Panc1 (cell line): ENCODE measurements at regions not wholly inside any gene's neighbourhood (a gene's known extent, or its start where the extent isn't known, plus 50 kb on each side); places are given as distances from the start of the nearest gene placed in this dataset.

ENCODE experiments used
- ATAC-seq: fragments of 200-7000 bp; cut with Tn5 transposase; 2 replicates; pipeline ENCODE4 v1.9.1; 2020; ENCODE audit warnings: mild to moderate bottlenecking, moderate library complexity
- BruUV-seq: library from RNA; stranded (reverse); fragments of 400-500 nt; replicated peaks from 2 replicates; lab custom pipeline; 2021; lab: Mats Ljungman, UMichigan
- CTCF ChIA-PET: fragments of 300-600 bp; sonication (Branson Sonifier 250); formaldehyde crosslinking; loops from one replicate; lab custom pipeline; 2022; ENCODE audit warnings: antibody characterized with exemption; lab: Charles Lee
- POLR2A ChIA-PET: fragments of 300-600 bp; sonication (Branson Sonifier 250); formaldehyde crosslinking; loops from one replicate; lab custom pipeline; 2022; ENCODE audit warnings: antibody characterized with exemption; lab: Charles Lee
- DNase-seq: peaks from one replicate; pipeline ENCODE4 v3.0.0-alpha.2; 2010; ENCODE audit warnings: low read depth, low spot score
- H3K27ac ChIP-seq: 2 replicates; pipeline ENCODE4 v1.5.1; 2011; ENCODE audit warnings: mild to moderate bottlenecking, low read length, inconsistent platforms
- H3K27me3 ChIP-seq: fragments of 200-500 bp; sonication (Bioruptor generic); 2 replicates; pipeline ENCODE4 v1.6.0; 2014; ENCODE audit warnings: low read length, inconsistent platforms; ENCODE audit not compliant: control insufficient read depth, insufficient read depth
- H3K36me3 ChIP-seq: fragments of 200-500 bp; sonication (Bioruptor generic); 2 replicates; pipeline ENCODE4 v1.5.1; 2014; ENCODE audit warnings: inconsistent platforms, mild to moderate bottlenecking, low read length, moderate library complexity; ENCODE audit not compliant: control insufficient read depth, insufficient read depth
- H3K4me1 ChIP-seq: 2 replicates; pipeline ENCODE4 v1.5.1; 2011; ENCODE audit warnings: inconsistent platforms, mild to moderate bottlenecking, low read length, moderate library complexity; ENCODE audit not compliant: control insufficient read depth, insufficient read depth
- H3K4me3 ChIP-seq, 2 experiments: 2 replicates each; pipeline ENCODE4 v1.5.1; 2011 to 2012; ENCODE audit warnings: low read depth in 2 of 2, low read length in 2 of 2, mild to moderate bottlenecking in 2 of 2, inconsistent platforms in 1 of 2, moderate library complexity in 1 of 2
- H3K9me3 ChIP-seq: fragments of 200-500 bp; sonication (Bioruptor generic); 2 replicates; pipeline ENCODE4 v1.5.1; 2014; ENCODE audit warnings: low read depth, mild to moderate bottlenecking, inconsistent platforms, low read length, moderate library complexity; ENCODE audit not compliant: control insufficient read depth, insufficient read depth
- POLR2AphosphoS5 ChIP-seq: IDR thresholded peaks from 2 replicates; pipeline ENCODE4 v1.6.1; 2012; ENCODE audit warnings: mild to moderate bottlenecking, low read depth, low read length, moderate library complexity
- SIN3A ChIP-seq: IDR thresholded peaks from 2 replicates; pipeline ENCODE4 v1.6.1; 2012; ENCODE audit warnings: low read depth, mild to moderate bottlenecking, low read length, moderate library complexity, borderline replicate concordance; ENCODE audit not compliant: insufficient read depth
- TCF7L2 ChIP-seq: IDR thresholded peaks from 2 replicates; pipeline ENCODE4 v1.6.1; 2011; ENCODE audit warnings: mild to moderate bottlenecking, low read depth, low read length, inconsistent platforms
- in situ Hi-C: cut with HindIII; loops from 2 replicates; pipeline ENCODE4 v1.10.0; 2016; ENCODE audit warnings: low sequenced_read_pairs, low pct_unique_long_range_greater_than_20kb
- intact Hi-C: fragments of 100-400 bp; cut with micrococcal nuclease; formaldehyde crosslinking; loops from one replicate; pipeline ENCODE4 v1.10.0; 2022; ENCODE audit not compliant: unreplicated experiment
- TF ChIP-seq, protein P1 (sequence below): fragments of 450-650 bp; IDR thresholded peaks from 2 replicates; pipeline ENCODE4 v1.5.1; 2017; ENCODE audit warnings: mild to moderate bottlenecking
- TF ChIP-seq, protein P2 (sequence below), 2 experiments: IDR thresholded peaks; 2 replicates each; pipeline ENCODE4 v1.6.1; 2011 to 2012; ENCODE audit warnings: low read depth in 2 of 2, control low read depth in 1 of 2, low read length in 1 of 2, mild to moderate bottlenecking in 1 of 2, moderate library complexity in 1 of 2; ENCODE audit not compliant: insufficient read depth in 1 of 2

DNA sequence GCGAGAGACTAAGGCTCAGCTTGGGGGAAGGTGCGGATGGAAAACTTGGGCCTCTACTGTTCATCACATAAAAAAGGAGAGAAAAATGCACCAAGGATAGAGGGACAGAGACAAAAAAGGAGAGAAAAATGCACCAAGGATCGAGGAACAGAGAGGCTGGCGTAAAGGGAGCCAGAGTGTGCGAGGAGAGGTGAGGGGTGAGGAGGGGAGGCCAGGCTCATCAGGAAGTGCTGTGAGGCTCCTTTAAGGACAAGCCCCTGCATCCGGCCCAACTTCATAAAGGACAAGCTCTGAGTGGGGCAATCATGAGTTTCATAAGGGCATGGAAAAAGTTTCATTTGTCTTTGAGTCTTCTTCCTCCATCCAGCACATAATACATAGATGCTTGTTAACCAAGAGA, 117.2 kb upstream of the NXT1 start:
- H3K27ac ChIP-seq, result no peak overlapping the region
- DNase-seq (no peak), ATAC-seq (no peak)
- H3K4me1 ChIP-seq, result no peaks in the 10 kb centered on the region
- no peaks in the 10 kb centered on the region for H3K36me3 ChIP-seq
- in situ Hi-C loops, result no loop called here
- BruUV-seq, result no TSS peak
- no peak overlapping the region for H3K4me3 ChIP-seq
- H3K9me3 ChIP-seq, result no peaks in the 10 kb centered on the region
- ChIA-PET POLR2A (interaction anchor here (0.6 kb wide), 1 partner anchor 576 kb away, joined by 3 read pairs; no protein-coding TSS in a partner anchor), CTCF (no interaction called here)
- intact Hi-C loops, result no loop called here
- H3K27me3 ChIP-seq, result no peaks in the 10 kb centered on the region
- no peak for TF ChIP-seq POLR2AphosphoS5
- TF ChIP-seq TCF7L2, result no peak
- TF ChIP-seq, protein P1, sequence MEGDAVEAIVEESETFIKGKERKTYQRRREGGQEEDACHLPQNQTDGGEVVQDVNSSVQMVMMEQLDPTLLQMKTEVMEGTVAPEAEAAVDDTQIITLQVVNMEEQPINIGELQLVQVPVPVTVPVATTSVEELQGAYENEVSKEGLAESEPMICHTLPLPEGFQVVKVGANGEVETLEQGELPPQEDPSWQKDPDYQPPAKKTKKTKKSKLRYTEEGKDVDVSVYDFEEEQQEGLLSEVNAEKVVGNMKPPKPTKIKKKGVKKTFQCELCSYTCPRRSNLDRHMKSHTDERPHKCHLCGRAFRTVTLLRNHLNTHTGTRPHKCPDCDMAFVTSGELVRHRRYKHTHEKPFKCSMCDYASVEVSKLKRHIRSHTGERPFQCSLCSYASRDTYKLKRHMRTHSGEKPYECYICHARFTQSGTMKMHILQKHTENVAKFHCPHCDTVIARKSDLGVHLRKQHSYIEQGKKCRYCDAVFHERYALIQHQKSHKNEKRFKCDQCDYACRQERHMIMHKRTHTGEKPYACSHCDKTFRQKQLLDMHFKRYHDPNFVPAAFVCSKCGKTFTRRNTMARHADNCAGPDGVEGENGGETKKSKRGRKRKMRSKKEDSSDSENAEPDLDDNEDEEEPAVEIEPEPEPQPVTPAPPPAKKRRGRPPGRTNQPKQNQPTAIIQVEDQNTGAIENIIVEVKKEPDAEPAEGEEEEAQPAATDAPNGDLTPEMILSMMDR, result no peak
- TF ChIP-seq, protein P2, sequence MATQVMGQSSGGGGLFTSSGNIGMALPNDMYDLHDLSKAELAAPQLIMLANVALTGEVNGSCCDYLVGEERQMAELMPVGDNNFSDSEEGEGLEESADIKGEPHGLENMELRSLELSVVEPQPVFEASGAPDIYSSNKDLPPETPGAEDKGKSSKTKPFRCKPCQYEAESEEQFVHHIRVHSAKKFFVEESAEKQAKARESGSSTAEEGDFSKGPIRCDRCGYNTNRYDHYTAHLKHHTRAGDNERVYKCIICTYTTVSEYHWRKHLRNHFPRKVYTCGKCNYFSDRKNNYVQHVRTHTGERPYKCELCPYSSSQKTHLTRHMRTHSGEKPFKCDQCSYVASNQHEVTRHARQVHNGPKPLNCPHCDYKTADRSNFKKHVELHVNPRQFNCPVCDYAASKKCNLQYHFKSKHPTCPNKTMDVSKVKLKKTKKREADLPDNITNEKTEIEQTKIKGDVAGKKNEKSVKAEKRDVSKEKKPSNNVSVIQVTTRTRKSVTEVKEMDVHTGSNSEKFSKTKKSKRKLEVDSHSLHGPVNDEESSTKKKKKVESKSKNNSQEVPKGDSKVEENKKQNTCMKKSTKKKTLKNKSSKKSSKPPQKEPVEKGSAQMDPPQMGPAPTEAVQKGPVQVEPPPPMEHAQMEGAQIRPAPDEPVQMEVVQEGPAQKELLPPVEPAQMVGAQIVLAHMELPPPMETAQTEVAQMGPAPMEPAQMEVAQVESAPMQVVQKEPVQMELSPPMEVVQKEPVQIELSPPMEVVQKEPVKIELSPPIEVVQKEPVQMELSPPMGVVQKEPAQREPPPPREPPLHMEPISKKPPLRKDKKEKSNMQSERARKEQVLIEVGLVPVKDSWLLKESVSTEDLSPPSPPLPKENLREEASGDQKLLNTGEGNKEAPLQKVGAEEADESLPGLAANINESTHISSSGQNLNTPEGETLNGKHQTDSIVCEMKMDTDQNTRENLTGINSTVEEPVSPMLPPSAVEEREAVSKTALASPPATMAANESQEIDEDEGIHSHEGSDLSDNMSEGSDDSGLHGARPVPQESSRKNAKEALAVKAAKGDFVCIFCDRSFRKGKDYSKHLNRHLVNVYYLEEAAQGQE (IDR thresholded peaks at IDR 0.05; ENCODE audit: insufficient read depth in 1 of 2, low read depth in 2 of 2, low read length in 1 of 2), result no peak
- no peak for TF ChIP-seq SIN3A

DNA sequence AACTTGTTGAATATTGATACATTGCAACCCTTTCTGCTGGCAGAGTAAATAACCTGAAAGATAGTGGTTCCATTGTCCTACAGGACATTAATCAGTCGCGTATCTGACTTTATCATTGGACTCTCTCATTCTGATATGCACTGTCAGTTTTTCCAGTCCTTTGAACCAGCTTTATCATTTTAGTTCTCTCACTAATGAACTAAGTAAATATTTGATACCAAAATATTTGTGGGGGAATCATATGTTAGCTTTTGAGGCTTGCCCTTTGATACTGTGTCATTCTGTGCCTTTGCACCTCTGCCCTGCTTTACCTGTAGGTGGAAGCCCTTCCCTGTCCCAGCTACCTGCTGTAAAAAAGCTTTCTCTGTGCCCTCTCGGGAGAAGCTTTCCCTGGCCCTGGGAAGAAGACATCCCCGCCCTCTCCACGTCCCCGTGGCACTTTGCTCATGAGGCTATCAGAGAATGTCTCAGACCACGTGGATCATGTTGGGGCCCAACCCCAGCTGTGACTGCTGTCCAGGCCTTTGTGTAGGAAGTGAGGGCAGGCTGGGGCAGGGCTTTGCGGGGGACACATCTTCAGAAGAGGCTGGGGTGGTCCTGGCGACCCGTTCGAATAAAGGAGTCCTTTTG, 117.8 kb upstream of the NXT1 start:
- no peaks in the 10 kb centered on the region for H3K27me3 ChIP-seq
- H3K36me3 ChIP-seq, result no peaks in the 10 kb centered on the region
- TF ChIP-seq SIN3A (no peak), POLR2AphosphoS5 (no peak), TCF7L2 (no peak)
- TF ChIP-seq, protein P1, result no peak
- TF ChIP-seq, protein P2 (IDR thresholded peaks at IDR 0.05; ENCODE audit: insufficient read depth in 1 of 2, low read depth in 2 of 2, low read length in 1 of 2), result no peak
- BruUV-seq, result no TSS peak
- DNase-seq, result no peak
- in situ Hi-C loops, result no loop called here
- H3K9me3 ChIP-seq, result no peaks in the 10 kb centered on the region
- ChIA-PET CTCF (no interaction called here), POLR2A (no interaction called here)
- H3K4me1 ChIP-seq, result no peaks in the 10 kb centered on the region
- no peak overlapping the region for H3K27ac ChIP-seq
- H3K4me3 ChIP-seq, result no peak overlapping the region
- intact Hi-C loops, result no loop called here
- ATAC-seq, result no peak
